ENCODE measurements at regions not wholly inside any gene's neighbourhood (a gene's known extent, or its start where the extent isn't known, plus 50 kb on each side); places are given as distances from the start of the nearest gene placed in this dataset.

DNA sequence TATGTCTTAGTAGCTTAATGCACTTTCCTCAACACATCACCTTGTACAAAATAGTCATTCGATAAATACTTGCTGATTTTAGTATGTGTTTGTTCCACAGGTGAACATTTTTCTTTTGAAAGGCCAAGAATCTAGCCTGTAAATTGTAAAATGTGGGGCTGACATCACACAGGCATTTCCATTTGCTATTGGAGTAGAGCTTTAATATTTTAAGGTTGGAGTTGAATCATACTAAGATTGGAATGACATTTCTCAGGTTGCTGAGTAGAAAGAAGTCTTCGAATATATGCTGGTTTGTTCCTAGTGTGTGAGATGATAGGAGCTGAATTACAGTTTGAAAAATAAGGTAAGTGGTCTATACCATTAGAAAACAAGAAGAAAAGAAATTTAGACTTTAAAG is 112.3 kb upstream of the FRY start:
- in situ Hi-C loops (cut with MboI; ENCODE audit: low sequenced_read_pairs, unreplicated experiment) = loop anchor here (10.0 kb wide), 1 partner anchor 396 kb away; the partner anchor contains the start of genes BRCA2 and ZAR1L
- TF ChIP-seq, protein P1, sequence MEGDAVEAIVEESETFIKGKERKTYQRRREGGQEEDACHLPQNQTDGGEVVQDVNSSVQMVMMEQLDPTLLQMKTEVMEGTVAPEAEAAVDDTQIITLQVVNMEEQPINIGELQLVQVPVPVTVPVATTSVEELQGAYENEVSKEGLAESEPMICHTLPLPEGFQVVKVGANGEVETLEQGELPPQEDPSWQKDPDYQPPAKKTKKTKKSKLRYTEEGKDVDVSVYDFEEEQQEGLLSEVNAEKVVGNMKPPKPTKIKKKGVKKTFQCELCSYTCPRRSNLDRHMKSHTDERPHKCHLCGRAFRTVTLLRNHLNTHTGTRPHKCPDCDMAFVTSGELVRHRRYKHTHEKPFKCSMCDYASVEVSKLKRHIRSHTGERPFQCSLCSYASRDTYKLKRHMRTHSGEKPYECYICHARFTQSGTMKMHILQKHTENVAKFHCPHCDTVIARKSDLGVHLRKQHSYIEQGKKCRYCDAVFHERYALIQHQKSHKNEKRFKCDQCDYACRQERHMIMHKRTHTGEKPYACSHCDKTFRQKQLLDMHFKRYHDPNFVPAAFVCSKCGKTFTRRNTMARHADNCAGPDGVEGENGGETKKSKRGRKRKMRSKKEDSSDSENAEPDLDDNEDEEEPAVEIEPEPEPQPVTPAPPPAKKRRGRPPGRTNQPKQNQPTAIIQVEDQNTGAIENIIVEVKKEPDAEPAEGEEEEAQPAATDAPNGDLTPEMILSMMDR (IDR thresholded peaks at IDR 0.05; ENCODE audit: borderline replicate concordance, control extremely low read depth, extremely low read depth, insufficient read depth, missing control alignments) = no peak

GRCh38 chr13:31919971-31920726 is 111.4 kb upstream of the FRY start:
- in situ Hi-C loops (cut with MboI; ENCODE audit: low sequenced_read_pairs, unreplicated experiment) = loop anchor here (10.0 kb wide), 1 partner anchor 395 kb away; the partner anchor contains the start of genes BRCA2 and ZAR1L
- TF ChIP-seq, protein P1 (IDR thresholded peaks at IDR 0.05; ENCODE audit: borderline replicate concordance, control extremely low read depth, extremely low read depth, insufficient read depth, missing control alignments) = no peak
- DNase-seq (ENCODE audit: low spot score) = no peak

More for the DNA sequence above, 112.3 kb upstream of the FRY start:
- DNase-seq (ENCODE audit: low spot score) = no peak

GRCh38 chr13:31920727-31921100 is 110.9 kb upstream of the FRY start:
- TF ChIP-seq, protein P1 (IDR thresholded peaks at IDR 0.05; ENCODE audit: borderline replicate concordance, control extremely low read depth, extremely low read depth, insufficient read depth, missing control alignments) = no peak
- in situ Hi-C loops (cut with MboI; ENCODE audit: low sequenced_read_pairs, unreplicated experiment) = no loop called here
- DNase-seq (ENCODE audit: low spot score) = no peak

DNA sequence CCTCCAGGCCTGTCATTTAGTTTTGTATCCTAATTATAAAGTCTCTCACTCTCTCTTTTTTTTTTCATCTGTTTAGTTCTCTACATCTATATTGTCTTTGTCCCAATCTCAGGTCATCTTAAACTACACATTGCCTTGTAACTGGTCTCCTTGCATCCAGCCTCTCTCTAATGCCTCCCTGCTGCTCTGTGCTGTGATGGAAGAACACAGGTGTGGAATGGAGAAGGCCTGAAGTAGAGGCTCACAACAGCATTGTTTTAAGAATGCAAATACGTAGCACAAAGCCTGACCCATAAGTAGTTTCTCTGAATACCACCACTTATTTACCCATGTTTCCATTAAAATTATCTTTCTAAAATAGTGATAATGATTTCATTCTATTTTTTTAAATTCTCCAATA is 108.8 kb upstream of the FRY start:
- TF ChIP-seq, protein P1 (IDR thresholded peaks at IDR 0.05; ENCODE audit: borderline replicate concordance, control extremely low read depth, extremely low read depth, insufficient read depth, missing control alignments) = no peak
- DNase-seq (ENCODE audit: low spot score) = no peak
- in situ Hi-C loops (cut with MboI; ENCODE audit: low sequenced_read_pairs, unreplicated experiment) = no loop called here

DNA sequence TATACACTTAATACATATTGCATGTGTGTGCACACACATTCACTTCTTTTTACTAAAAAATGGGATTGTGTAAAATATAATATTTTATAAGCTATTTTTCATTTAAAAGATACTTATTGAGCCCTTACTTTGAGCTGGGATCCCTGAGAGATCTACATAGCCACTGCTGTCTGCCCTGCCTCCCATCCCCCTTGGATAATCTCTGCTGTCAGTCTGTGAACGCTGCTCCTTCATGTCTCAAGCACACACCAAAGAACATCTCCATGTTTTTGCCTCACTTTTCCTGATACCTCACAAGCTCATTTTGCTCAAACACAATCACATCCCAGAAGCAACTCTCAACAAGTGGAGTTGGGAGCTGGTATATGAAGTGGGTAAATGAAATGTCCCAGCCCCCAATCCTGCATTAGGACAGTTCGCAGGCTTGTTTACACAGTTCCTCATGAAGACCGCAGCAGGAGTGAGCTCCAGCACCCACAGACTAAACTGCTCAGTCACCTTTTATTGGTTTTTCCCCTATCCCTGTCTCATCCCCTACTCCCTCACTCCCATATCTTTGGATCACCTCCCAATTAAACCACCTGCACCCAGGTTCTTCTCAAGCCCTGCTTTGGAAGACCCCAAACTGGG is 108.3 kb upstream of the FRY start:
- DNase-seq (ENCODE audit: low spot score) = no peak
- in situ Hi-C loops (cut with MboI; ENCODE audit: low sequenced_read_pairs, unreplicated experiment) = no loop called here
- TF ChIP-seq, protein P1 (IDR thresholded peaks at IDR 0.05; ENCODE audit: borderline replicate concordance, control extremely low read depth, extremely low read depth, insufficient read depth, missing control alignments) = no peak

GRCh38 chr13:31925079-31925478 is 106.5 kb upstream of the FRY start:
- DNase-seq (ENCODE audit: low spot score) = no peak
- in situ Hi-C loops (cut with MboI; ENCODE audit: low sequenced_read_pairs, unreplicated experiment) = no loop called here

More at GRCh38 chr13:31925079-31925478, 106.5 kb upstream of the FRY start:
- TF ChIP-seq, protein P1 (IDR thresholded peaks at IDR 0.05; ENCODE audit: borderline replicate concordance, control extremely low read depth, extremely low read depth, insufficient read depth, missing control alignments) = no peak

Data from GM13976 (cell line).